ENCODE measurements at regions not wholly inside any gene's neighbourhood (a gene's known extent, or its start where the extent isn't known, plus 50 kb on each side); places are given as distances from the start of the nearest gene placed in this dataset.
"Not testable (repeated sequence)": the region's sequence is repeated elsewhere in the genome, so short reads cannot be mapped to it uniquely, and the experiment has no call there.

- DNase-seq, result no peak
Measured at GRCh38 chr6:164817662-164818061, 491.7 kb downstream of the C6orf118 start.

GRCh38 chr6:164812706-164813105 is 496.7 kb downstream of the C6orf118 start:
- DNase-seq, result no peak

- DNase-seq, result no peak
Measured at GRCh38 chr6:164807125-164807524, 502.3 kb downstream of the C6orf118 start.

- no peak for DNase-seq
Measured at GRCh38 chr6:164795056-164795815, 514.2 kb downstream of the C6orf118 start.

- DNase-seq, result no peak
Measured at GRCh38 chr6:164792666-164793065, 516.7 kb downstream of the C6orf118 start.

- DNase-seq, result no peak
Measured at GRCh38 chr6:164791498-164791897, 517.9 kb downstream of the C6orf118 start.

GRCh38 chr6:164763788-164764187 is 545.6 kb downstream of the C6orf118 start:
- DNase-seq, result no peak

GRCh38 chr6:164757451-164757850 is 552.0 kb downstream of the C6orf118 start:
- no peak for DNase-seq

GRCh38 chr6:164756723-164757122 is 552.7 kb downstream of the C6orf118 start:
- no peak for DNase-seq

- no peak for DNase-seq
Measured at GRCh38 chr6:164756142-164756541, 553.3 kb downstream of the C6orf118 start.

GRCh38 chr6:164753517-164753916 is 555.9 kb downstream of the C6orf118 start:
- no peak for DNase-seq

- DNase-seq, result no peak
Measured at GRCh38 chr6:164751395-164751794, 558.0 kb downstream of the C6orf118 start.

- no peak for DNase-seq
Measured at GRCh38 chr6:164750128-164750527, 559.3 kb downstream of the C6orf118 start.

- DNase-seq, result no peak
Measured at GRCh38 chr6:164749221-164750064, 560.0 kb downstream of the C6orf118 start.

GRCh38 chr6:164744301-164744700 is 565.1 kb downstream of the C6orf118 start:
- DNase-seq, result no peak

GRCh38 chr6:164741938-164742451 is 567.4 kb downstream of the C6orf118 start:
- DNase-seq, result no peak

- DNase-seq, result not testable (repeated sequence)
Measured at GRCh38 chr6:164736090-164736489, 573.3 kb downstream of the C6orf118 start.

- no peak for DNase-seq
Measured at GRCh38 chr6:164731539-164731938, 577.9 kb downstream of the C6orf118 start.

GRCh38 chr6:164721460-164721859 is 587.9 kb downstream of the C6orf118 start:
- no peak for DNase-seq

- no peak for DNase-seq
Measured at GRCh38 chr6:164700497-164700896, 608.9 kb downstream of the C6orf118 start.

- DNase-seq, result no peak
Measured at GRCh38 chr6:164695896-164696295, 613.5 kb downstream of the C6orf118 start.

- no peak for DNase-seq
Measured at GRCh38 chr6:164694386-164694785, 615.0 kb downstream of the C6orf118 start.

- no peak for DNase-seq
Measured at GRCh38 chr6:164693944-164694343, 615.5 kb downstream of the C6orf118 start.
